Type B pancreatic cell (in vitro differentiated cells): ENCODE measurements at regions not wholly inside any gene's neighbourhood (a gene's known extent, or its start where the extent isn't known, plus 50 kb on each side); places are given as distances from the start of the nearest gene placed in this dataset.

ENCODE experiments used
- DNase-seq: peaks from one replicate; pipeline ENCODE4 v3.0.0; 2021; ENCODE audit warnings: mixed read lengths; ENCODE audit not compliant: unreplicated experiment; ENCODE audit errors: extremely low spot score
- H3K27ac Mint-ChIP-seq: 2 replicates; pipeline ENCODE4 v1.8.0; 2021; ENCODE audit warnings: mild to moderate bottlenecking, mixed read lengths
- H3K27me3 Mint-ChIP-seq: 2 replicates; pipeline ENCODE4 v1.8.0; 2021; ENCODE audit warnings: mixed read lengths
- H3K36me3 Mint-ChIP-seq: 2 replicates; pipeline ENCODE4 v1.8.0; 2021; ENCODE audit warnings: mixed read lengths
- H3K4me1 Mint-ChIP-seq: one replicate; pipeline ENCODE4 v1.8.0; 2021; ENCODE audit warnings: mixed read lengths; ENCODE audit not compliant: unreplicated experiment
- H3K4me3 Mint-ChIP-seq: 2 replicates; pipeline ENCODE4 v1.8.0; 2021; ENCODE audit warnings: mild to moderate bottlenecking, mixed read lengths
- H3K9me3 Mint-ChIP-seq: 2 replicates; pipeline ENCODE4 v1.8.0; 2021; ENCODE audit warnings: mixed read lengths
- TF ChIP-seq, protein P1 (sequence below): fragments of 200-600 bp; sonication (generic); conservative IDR thresholded peaks from 2 replicates; pipeline ENCODE4 v1.5.0; 2021; ENCODE audit warnings: antibody characterized with exemption, mild to moderate bottlenecking

DNA sequence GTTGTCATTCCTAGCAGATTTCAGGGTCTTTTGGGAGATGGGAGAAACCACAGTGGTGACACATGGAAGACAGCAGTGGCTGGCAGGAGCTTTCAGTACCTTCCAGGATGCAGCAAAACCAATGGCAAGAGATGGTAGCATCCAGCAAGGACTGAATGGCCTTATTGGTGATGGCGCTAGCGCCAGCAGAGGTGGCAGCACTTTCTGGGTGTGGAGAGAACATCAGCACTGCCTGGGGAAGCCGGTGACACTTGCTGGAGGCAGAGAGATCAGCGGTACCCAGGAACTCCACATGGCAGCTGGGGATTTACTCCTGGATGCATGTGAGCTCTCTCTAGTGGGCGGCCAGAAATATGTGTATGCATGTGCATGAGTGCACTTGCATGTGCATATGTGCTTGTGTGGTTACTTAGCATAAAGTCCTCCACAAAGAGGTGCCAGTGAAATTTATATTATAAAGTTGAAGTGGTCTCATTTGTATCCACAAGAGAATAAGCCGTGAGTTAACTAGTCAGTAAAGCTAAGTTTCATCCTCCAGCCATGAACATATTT lies 364.7 kb downstream of the LMX1A start:
- H3K36me3 Mint-ChIP-seq = no peaks in the 10 kb centered on the region

DNA sequence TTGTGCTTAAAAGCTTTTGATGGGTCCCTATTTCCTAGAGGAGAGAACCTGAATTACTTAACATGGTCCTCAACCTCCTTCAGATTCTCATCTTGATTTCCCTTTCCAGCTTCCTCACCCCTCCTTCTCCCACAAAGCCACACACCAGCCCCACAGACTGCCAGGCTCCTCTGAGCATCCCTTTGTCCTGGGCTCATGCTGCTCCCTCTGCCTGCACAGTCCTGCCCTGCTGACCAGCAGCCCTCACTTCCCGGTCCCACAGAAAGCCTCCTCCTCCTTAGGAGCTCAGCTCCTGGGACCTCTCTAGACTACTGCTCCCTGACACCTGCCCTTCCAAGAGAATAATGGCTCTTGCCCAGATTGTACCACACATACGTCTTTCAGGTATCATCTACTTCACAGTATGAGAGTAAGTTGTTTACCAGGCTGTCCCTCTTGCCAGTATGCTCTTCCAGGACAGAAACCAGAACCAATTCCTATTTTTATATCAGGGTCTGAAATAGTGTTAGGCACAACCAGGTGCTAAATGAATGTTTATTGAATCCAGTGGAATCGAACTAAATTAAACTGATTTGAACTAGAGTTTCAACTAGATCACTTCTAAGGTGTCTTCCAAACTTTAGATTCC lies 373.4 kb downstream of the LMX1A start:
- TF ChIP-seq, protein P1, sequence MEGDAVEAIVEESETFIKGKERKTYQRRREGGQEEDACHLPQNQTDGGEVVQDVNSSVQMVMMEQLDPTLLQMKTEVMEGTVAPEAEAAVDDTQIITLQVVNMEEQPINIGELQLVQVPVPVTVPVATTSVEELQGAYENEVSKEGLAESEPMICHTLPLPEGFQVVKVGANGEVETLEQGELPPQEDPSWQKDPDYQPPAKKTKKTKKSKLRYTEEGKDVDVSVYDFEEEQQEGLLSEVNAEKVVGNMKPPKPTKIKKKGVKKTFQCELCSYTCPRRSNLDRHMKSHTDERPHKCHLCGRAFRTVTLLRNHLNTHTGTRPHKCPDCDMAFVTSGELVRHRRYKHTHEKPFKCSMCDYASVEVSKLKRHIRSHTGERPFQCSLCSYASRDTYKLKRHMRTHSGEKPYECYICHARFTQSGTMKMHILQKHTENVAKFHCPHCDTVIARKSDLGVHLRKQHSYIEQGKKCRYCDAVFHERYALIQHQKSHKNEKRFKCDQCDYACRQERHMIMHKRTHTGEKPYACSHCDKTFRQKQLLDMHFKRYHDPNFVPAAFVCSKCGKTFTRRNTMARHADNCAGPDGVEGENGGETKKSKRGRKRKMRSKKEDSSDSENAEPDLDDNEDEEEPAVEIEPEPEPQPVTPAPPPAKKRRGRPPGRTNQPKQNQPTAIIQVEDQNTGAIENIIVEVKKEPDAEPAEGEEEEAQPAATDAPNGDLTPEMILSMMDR = no peak
- H3K27me3 Mint-ChIP-seq = no peaks in the 10 kb centered on the region
- H3K4me1 Mint-ChIP-seq = peaks cover 8% of the 10 kb centered on the region

More for the DNA sequence above, 364.7 kb downstream of the LMX1A start:
- DNase-seq = no peak
- no peak overlapping the region for H3K4me3 Mint-ChIP-seq
- H3K4me1 Mint-ChIP-seq = no peaks in the 10 kb centered on the region
- no peaks in the 10 kb centered on the region for H3K9me3 Mint-ChIP-seq
- peaks cover 9% of the 10 kb centered on the region for H3K27me3 Mint-ChIP-seq
- no peak overlapping the region for H3K27ac Mint-ChIP-seq
- TF ChIP-seq, protein P1 = no peak

DNA sequence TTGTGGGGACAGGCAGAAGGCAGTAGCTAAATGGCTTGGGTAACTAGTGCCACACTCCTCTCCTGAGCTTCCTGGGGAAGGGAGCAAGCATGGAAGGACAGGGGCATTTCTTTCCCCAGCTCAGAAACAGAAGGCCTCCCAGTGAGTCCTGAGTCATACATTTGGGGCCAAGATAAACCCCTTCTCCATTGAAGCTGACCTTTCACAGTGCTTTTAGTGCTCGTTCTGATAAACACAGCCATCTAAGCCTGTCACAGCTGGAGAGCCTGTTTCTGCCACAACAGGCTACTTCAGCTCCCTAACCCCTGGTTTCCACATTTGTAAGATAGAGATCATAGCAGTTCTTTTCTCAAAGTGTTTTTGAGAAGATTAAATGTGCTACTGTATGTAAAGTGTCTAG lies 374.0 kb downstream of the LMX1A start:
- Mint-ChIP-seq H3K27ac (no peak overlapping the region), H3K4me3 (no peak overlapping the region), H3K36me3 (no peaks in the 10 kb centered on the region), H3K9me3 (no peaks in the 10 kb centered on the region), H3K27me3 (no peaks in the 10 kb centered on the region), H3K4me1 (peaks cover 8% of the 10 kb centered on the region)
- TF ChIP-seq, protein P1 = no peak
- DNase-seq = no peak

More for the DNA sequence above, 373.4 kb downstream of the LMX1A start:
- Mint-ChIP-seq H3K27ac (no peak overlapping the region), H3K9me3 (no peaks in the 10 kb centered on the region), H3K36me3 (no peaks in the 10 kb centered on the region), H3K4me3 (no peak overlapping the region)
- DNase-seq = no peak

DNA sequence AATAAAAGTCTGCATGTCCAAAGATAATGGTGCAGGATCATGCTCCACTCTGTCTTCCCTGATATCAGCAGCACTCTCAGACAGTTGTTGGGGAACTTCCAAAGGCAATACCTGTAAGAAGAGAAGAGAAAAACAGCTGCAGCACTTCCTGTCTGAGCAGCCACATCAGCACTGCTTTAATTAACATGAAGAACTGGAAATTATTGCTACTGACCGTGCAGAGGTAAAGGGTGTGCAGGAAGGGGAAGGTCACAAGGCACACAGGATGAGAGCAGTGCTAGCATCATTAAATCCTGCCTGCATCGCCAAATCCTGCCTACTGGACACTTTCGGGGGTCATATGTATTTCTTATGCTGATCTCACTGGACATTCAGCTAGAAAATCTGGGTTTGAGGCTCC lies 379.0 kb downstream of the LMX1A start:
- Mint-ChIP-seq H3K4me3 (no peak overlapping the region), H3K27me3 (no peaks in the 10 kb centered on the region)

DNA sequence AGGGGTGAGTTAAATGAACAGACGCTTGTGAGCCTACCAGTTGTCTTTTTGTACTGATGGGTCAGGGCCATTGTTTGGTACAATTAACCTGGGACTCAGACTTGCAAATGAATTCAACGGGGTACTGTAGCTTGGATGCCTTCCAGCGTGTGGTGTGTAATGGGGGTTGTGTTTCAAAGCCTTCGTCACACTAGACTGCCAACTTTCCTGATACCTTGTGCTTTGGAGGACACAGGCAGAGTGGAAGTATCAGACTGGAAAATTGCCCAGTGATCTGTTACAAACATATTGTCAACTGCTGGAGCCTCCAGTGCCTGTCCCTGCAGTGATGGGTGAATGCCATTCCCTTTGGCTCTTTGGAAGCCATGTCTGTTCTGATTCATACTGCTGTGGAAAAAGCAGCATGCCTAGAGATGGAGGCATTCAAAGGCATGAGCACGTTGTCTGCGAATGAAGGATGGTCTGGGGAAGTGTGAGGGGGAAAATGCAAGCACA lies 384.5 kb downstream of the LMX1A start:
- Mint-ChIP-seq H3K27ac (no peak overlapping the region), H3K9me3 (peaks cover 12% of the 10 kb centered on the region), H3K27me3 (no peaks in the 10 kb centered on the region), H3K4me1 (no peaks in the 10 kb centered on the region), H3K4me3 (no peak overlapping the region), H3K36me3 (no peaks in the 10 kb centered on the region)
- no peak for DNase-seq
- TF ChIP-seq, protein P1 = no peak

More for the DNA sequence above, 379.0 kb downstream of the LMX1A start:
- Mint-ChIP-seq H3K27ac (no peak overlapping the region), H3K36me3 (no peaks in the 10 kb centered on the region), H3K9me3 (peaks cover 5% of the 10 kb centered on the region), H3K4me1 (peaks cover 2% of the 10 kb centered on the region)
- TF ChIP-seq, protein P1 = no peak
- no peak for DNase-seq
